ENCODE measurements at regions not wholly inside any gene's neighbourhood (a gene's known extent, or its start where the extent isn't known, plus 50 kb on each side); places are given as distances from the start of the nearest gene placed in this dataset.

DNA sequence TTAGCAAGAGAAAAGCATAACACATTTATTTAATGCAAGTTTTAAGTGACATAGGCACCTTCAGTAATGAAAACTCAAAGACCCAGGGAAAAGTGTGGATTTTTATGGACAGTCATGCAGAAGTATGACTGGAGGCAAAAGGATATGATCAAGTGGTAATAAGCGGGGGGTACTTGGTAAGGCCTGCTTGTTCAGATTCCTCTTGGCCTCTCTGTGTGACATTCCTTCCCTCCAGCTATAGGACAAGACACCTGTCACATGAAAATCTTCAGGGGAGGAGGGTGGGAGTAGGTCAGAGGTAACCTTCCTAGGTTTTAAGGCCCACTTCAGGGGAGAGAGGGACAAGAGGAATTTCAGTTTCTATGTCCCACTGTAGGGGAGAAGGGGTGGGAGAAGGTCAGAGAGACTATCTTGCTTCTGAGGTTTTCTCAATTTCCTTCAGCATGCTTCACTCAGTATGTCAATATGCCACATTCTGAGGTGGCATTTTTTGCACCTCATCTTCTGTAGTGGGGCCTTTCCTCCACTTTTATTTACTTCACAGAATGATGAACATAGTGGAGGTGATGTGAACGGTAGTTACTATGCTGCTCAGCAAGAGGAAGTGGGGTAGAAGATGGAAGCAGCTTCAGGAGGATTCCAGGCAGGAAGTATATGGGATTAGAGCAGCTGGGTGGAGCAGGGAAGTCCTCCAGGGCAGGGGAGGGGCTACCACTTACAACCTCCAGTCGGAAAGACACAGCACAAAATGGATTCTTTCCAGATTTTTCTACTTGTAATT, 73.2 kb upstream of the RFC3 start:
- Histone ChIP-seq H3K36me3 (ENCODE audit: insufficient read depth, insufficient read length, low read length) (no peaks in the 10 kb centered on the region), H3K9ac (ENCODE audit: insufficient read length, low read depth) (no peak overlapping the region), H3K4me3 (ENCODE audit: insufficient read length, low read depth) (no peak overlapping the region), H3K4me1 (ENCODE audit: insufficient read depth, insufficient read length) (no peaks in the 10 kb centered on the region), H3K27me3 (ENCODE audit: insufficient read depth, insufficient read length) (no peaks in the 10 kb centered on the region), H3K9me3 (ENCODE audit: insufficient read depth, low read length) (no peaks in the 10 kb centered on the region; the same call in 1 of the 2 replicates)
- DNase-seq (ENCODE audit: low read depth, low spot score), result no peak
- TF ChIP-seq YY1 (IDR thresholded peaks at IDR 0.05; ENCODE audit: insufficient read depth, insufficient read length), result no peak
- TF ChIP-seq ZNF274 (IDR thresholded peaks at IDR 0.05; ENCODE audit: low read depth, low read length), result no peak
- TF ChIP-seq SUZ12 (IDR thresholded peaks at IDR 0.05; ENCODE audit: extremely low read depth, insufficient read depth, insufficient read length), result no peak

DNA sequence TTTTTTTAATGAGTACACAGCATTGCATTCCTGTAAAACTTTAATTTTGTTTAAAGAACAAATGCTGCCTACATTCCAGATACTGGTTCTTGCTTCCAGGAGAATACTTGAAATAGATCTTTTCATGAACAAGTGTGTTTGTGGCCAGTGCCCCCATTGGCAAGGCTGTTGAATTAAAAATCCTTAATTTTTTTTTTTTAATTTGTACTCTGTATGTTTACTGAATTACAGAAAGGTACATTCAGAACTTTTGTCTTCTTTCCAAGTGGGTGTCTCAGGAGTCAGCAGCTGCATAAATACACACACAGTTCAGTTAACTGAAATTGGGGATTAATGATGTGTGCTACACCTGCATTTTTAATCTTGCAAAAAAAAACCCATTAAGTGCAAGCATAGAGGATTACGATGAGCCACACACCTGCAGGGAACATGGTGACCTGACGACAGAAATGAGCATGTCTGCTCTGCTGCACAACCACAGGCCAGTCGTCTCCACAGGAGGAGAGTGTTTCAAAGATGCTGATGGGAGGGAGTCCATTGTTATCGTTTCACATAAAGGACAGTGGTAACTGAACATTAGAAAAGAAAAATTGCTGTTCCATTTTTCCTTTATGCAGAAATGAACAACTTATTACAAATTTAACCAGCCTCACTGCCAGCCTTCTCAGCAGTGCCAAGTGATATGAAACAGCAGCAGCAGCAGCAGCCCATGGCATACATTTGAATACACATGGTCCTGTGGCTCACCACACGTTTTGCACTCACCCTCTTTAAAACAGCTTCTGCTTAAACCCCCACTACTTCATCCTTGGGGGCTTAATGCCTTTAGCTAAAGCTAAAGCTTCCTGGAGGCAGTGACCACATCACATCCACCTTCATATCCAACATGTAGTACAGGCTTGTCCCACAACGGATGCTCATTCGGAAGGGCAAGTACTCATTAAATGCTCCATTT, 72.3 kb upstream of the RFC3 start:
- no peak overlapping the region for H3K4me3 ChIP-seq (ENCODE audit: insufficient read length, low read depth)
- no peaks in the 10 kb centered on the region for H3K36me3 ChIP-seq (ENCODE audit: insufficient read depth, insufficient read length, low read length)
- DNase-seq (ENCODE audit: low read depth, low spot score), result no peak
- no peak overlapping the region for H3K9ac ChIP-seq (ENCODE audit: insufficient read length, low read depth)
- TF ChIP-seq YY1 (IDR thresholded peaks at IDR 0.05; ENCODE audit: insufficient read depth, insufficient read length) (no peak), ZNF274 (IDR thresholded peaks at IDR 0.05; ENCODE audit: low read depth, low read length) (no peak), SUZ12 (IDR thresholded peaks at IDR 0.05; ENCODE audit: extremely low read depth, insufficient read depth, insufficient read length) (no peak)
- no peaks in the 10 kb centered on the region for H3K4me1 ChIP-seq (ENCODE audit: insufficient read depth, insufficient read length)
- H3K9me3 ChIP-seq (ENCODE audit: insufficient read depth, low read length), result no peaks in the 10 kb centered on the region; the same call in 1 of the 2 replicates
- no peaks in the 10 kb centered on the region for H3K27me3 ChIP-seq (ENCODE audit: insufficient read depth, insufficient read length)

DNA sequence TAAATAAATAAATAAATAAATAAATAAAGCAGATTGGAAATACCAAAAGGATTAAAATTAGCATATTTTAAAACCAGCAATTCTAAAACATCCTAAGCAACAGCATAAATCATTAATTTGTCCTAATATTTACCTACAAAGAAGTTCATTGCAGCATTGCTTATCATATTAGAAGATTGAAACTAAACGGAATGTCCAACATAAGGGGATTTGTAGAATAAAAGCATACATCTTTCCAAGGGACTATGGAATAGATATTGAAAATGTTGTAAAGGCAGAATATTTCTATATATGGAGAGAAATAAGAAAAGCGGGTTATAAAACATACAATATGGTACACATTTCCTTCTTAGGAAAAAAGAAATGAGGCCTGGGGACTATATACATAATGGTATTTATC, 71.1 kb upstream of the RFC3 start:
- no peak overlapping the region for H3K9ac ChIP-seq (ENCODE audit: insufficient read length, low read depth)
- no peak overlapping the region for H3K4me3 ChIP-seq (ENCODE audit: insufficient read length, low read depth)
- DNase-seq (ENCODE audit: low read depth, low spot score), result no peak
- H3K36me3 ChIP-seq (ENCODE audit: insufficient read depth, insufficient read length, low read length), result no peaks in the 10 kb centered on the region
- no peaks in the 10 kb centered on the region; the same call in 1 of the 2 replicates for H3K9me3 ChIP-seq (ENCODE audit: insufficient read depth, low read length)
- H3K4me1 ChIP-seq (ENCODE audit: insufficient read depth, insufficient read length), result no peaks in the 10 kb centered on the region
- TF ChIP-seq YY1 (IDR thresholded peaks at IDR 0.05; ENCODE audit: insufficient read depth, insufficient read length), result no peak
- TF ChIP-seq SUZ12 (IDR thresholded peaks at IDR 0.05; ENCODE audit: extremely low read depth, insufficient read depth, insufficient read length), result no peak
- no peak for TF ChIP-seq ZNF274 (IDR thresholded peaks at IDR 0.05; ENCODE audit: low read depth, low read length)
- H3K27me3 ChIP-seq (ENCODE audit: insufficient read depth, insufficient read length), result no peaks in the 10 kb centered on the region

DNA sequence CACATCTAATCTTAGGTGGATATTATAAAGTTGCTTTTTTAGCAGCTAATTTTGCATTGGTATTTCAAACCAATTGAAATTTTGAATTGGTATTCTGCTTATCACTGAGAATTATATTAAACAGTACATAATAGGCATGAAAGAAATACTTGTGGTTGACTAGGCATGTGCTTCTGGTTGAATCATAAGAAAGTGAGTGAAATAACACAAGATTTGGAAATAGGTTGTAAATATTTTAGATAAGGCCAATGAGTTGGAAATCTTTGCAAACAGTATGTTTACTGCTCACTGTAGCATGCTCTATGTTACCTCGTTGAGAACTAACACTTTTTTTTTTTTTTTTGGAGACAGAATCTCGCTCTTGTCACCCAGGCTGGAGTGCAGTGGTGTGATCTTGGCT, 66.8 kb upstream of the RFC3 start:
- Histone ChIP-seq H3K9ac (ENCODE audit: insufficient read length, low read depth) (no peak overlapping the region), H3K4me1 (ENCODE audit: insufficient read depth, insufficient read length) (no peaks in the 10 kb centered on the region), H3K36me3 (ENCODE audit: insufficient read depth, insufficient read length, low read length) (no peaks in the 10 kb centered on the region), H3K27me3 (ENCODE audit: insufficient read depth, insufficient read length) (no peaks in the 10 kb centered on the region), H3K9me3 (ENCODE audit: insufficient read depth, low read length) (no peaks in the 10 kb centered on the region; the same call in 1 of the 2 replicates), H3K4me3 (ENCODE audit: insufficient read length, low read depth) (no peak overlapping the region)
- TF ChIP-seq SUZ12 (IDR thresholded peaks at IDR 0.05; ENCODE audit: extremely low read depth, insufficient read depth, insufficient read length) (no peak), YY1 (IDR thresholded peaks at IDR 0.05; ENCODE audit: insufficient read depth, insufficient read length) (no peak), ZNF274 (IDR thresholded peaks at IDR 0.05; ENCODE audit: low read depth, low read length) (no peak)
- DNase-seq (ENCODE audit: low read depth, low spot score), result no peak

DNA sequence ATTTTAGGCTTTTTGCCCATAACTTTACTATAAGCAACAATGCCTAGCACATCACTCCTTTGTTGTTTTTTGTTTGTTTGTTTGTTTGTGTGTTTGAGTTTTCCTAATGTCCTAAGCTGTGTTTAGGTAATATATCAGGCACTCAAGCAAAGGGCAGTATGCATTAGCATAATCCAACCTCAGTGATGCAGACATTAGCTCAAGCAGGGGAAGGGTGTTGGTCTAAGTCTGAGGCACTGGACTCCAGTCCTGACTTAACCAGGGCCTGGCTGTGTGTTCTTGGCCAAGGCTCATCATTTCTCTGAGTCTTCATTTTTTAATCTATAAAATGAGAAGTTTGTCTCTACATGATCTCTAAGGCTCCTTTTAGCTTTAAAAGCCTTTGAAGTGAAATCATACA, 65.9 kb upstream of the RFC3 start:
- Histone ChIP-seq H3K27me3 (ENCODE audit: insufficient read depth, insufficient read length) (no peaks in the 10 kb centered on the region), H3K4me1 (ENCODE audit: insufficient read depth, insufficient read length) (no peaks in the 10 kb centered on the region), H3K9ac (ENCODE audit: insufficient read length, low read depth) (no peak overlapping the region), H3K4me3 (ENCODE audit: insufficient read length, low read depth) (no peak overlapping the region), H3K36me3 (ENCODE audit: insufficient read depth, insufficient read length, low read length) (no peaks in the 10 kb centered on the region), H3K9me3 (ENCODE audit: insufficient read depth, low read length) (no peaks in the 10 kb centered on the region; the same call in 1 of the 2 replicates)
- no peak for DNase-seq (ENCODE audit: low read depth, low spot score)
- TF ChIP-seq SUZ12 (IDR thresholded peaks at IDR 0.05; ENCODE audit: extremely low read depth, insufficient read depth, insufficient read length) (no peak), YY1 (IDR thresholded peaks at IDR 0.05; ENCODE audit: insufficient read depth, insufficient read length) (no peak), ZNF274 (IDR thresholded peaks at IDR 0.05; ENCODE audit: low read depth, low read length) (no peak)

DNA sequence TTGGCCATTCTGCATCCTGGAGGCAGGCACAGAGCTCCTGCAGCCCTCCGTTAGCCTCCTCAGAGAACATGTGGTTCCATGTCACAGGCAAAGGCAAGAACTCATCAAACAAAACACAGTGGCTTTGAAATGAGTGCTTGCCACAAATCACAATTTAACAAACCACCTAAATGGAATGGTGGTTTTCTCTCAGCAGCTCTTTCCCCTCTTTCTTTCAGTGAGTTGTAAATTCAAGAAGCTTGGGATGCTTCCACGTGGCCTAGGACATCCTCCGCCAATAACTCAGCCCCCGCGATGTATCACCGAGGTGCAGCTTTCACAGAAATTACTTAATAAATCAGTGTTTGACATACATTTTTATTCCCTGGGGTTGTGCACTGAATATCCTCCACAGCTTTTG, 65.4 kb upstream of the RFC3 start:
- DNase-seq (ENCODE audit: low read depth, low spot score), result no peak
- Histone ChIP-seq H3K9ac (ENCODE audit: insufficient read length, low read depth) (no peak overlapping the region), H3K4me3 (ENCODE audit: insufficient read length, low read depth) (no peak overlapping the region), H3K27me3 (ENCODE audit: insufficient read depth, insufficient read length) (no peaks in the 10 kb centered on the region), H3K36me3 (ENCODE audit: insufficient read depth, insufficient read length, low read length) (no peaks in the 10 kb centered on the region), H3K4me1 (ENCODE audit: insufficient read depth, insufficient read length) (no peaks in the 10 kb centered on the region), H3K9me3 (ENCODE audit: insufficient read depth, low read length) (no peaks in the 10 kb centered on the region; the same call in 1 of the 2 replicates)
- TF ChIP-seq YY1 (IDR thresholded peaks at IDR 0.05; ENCODE audit: insufficient read depth, insufficient read length), result no peak

DNA sequence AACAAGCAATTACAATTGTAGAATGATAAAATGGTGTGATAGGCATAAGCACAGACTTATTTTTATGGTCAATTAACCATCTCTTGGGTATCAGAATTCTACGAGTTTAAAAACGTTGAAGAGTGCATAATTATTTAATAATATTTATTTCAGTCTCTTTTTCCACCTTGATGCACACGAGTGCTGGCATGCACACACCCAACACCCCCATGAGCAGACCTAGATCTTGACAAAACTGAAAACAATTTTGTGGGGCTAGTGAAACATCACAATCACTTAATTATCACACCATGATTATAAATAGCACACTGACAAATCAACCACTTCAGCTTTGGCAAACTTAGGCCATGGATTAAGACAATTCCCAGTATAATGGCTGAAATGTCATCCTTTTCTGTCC, 61.0 kb upstream of the RFC3 start:
- TF ChIP-seq SUZ12 (IDR thresholded peaks at IDR 0.05; ENCODE audit: extremely low read depth, insufficient read depth, insufficient read length) (no peak), ZNF274 (IDR thresholded peaks at IDR 0.05; ENCODE audit: low read depth, low read length) (no peak), YY1 (IDR thresholded peaks at IDR 0.05; ENCODE audit: insufficient read depth, insufficient read length) (no peak)
- Histone ChIP-seq H3K9ac (ENCODE audit: insufficient read length, low read depth) (no peak overlapping the region), H3K4me3 (ENCODE audit: insufficient read length, low read depth) (no peak overlapping the region), H3K27me3 (ENCODE audit: insufficient read depth, insufficient read length) (no peaks in the 10 kb centered on the region), H3K9me3 (ENCODE audit: insufficient read depth, low read length) (no peaks in the 10 kb centered on the region), H3K4me1 (ENCODE audit: insufficient read depth, insufficient read length) (no peaks in the 10 kb centered on the region), H3K36me3 (ENCODE audit: insufficient read depth, insufficient read length, low read length) (no peaks in the 10 kb centered on the region)
- no peak for DNase-seq (ENCODE audit: low read depth, low spot score)

Data from NT2/D1 (cell line).